ENCODE measurements at regions not wholly inside any gene's neighbourhood (a gene's known extent, or its start where the extent isn't known, plus 50 kb on each side); places are given as distances from the start of the nearest gene placed in this dataset.

GRCh38 chr1:219795363-219795917 lies 132.9 kb downstream of the SLC30A10 start:
- TF ChIP-seq CTCF (IDR thresholded peaks at IDR 0.05) = no peak
- no peak for TF ChIP-seq POLR2A (IDR thresholded peaks at IDR 0.05)

Measured in thyroid gland (tissue), 4 donors.